Smooth muscle cell (in vitro differentiated cells): ENCODE measurements at regions not wholly inside any gene's neighbourhood (a gene's known extent, or its start where the extent isn't known, plus 50 kb on each side); places are given as distances from the start of the nearest gene placed in this dataset.

Experiments
- DNase-seq: peaks from one replicate; lab custom pipeline; 2025; ENCODE audit not compliant: unreplicated experiment; lab: John Stamatoyannopoulos, UW
- H2AFZ ChIP-seq: fragments of 200-600 bp; sonication (generic); 2 replicates; pipeline ENCODE4 v1.6.0; 2016; ENCODE audit warnings: antibody characterized with exemption, low read depth, mild to moderate bottlenecking
- H3F3A ChIP-seq: fragments of 200-600 bp; sonication (generic); 2 replicates; pipeline ENCODE4 v1.6.0; 2017; ENCODE audit warnings: antibody characterized with exemption, low read depth
- H3K27ac ChIP-seq: fragments of 200-600 bp; sonication (generic); 2 replicates; pipeline ENCODE4 v1.5.1; 2016; ENCODE audit warnings: low read depth, mild to moderate bottlenecking
- H3K27me3 ChIP-seq: fragments of 200-600 bp; sonication (generic); 2 replicates; pipeline ENCODE4 v1.6.1; 2016; ENCODE audit warnings: low read depth, mild to moderate bottlenecking
- H3K36me3 ChIP-seq: fragments of 200-600 bp; sonication (generic); 2 replicates; pipeline ENCODE4 v1.5.1; 2016; ENCODE audit warnings: low read depth
- H3K4me1 ChIP-seq: fragments of 200-600 bp; sonication (generic); 2 replicates; pipeline ENCODE4 v1.5.1; 2016; ENCODE audit warnings: low read depth
- H3K4me2 ChIP-seq: fragments of 200-600 bp; sonication (generic); 2 replicates; pipeline ENCODE4 v1.6.0; 2016; ENCODE audit warnings: mild to moderate bottlenecking
- H3K4me3 ChIP-seq: fragments of 200-600 bp; sonication (generic); 2 replicates; pipeline ENCODE4 v1.5.1; 2016; ENCODE audit warnings: mild to moderate bottlenecking
- H3K79me2 ChIP-seq: fragments of 200-600 bp; sonication (generic); 2 replicates; pipeline ENCODE4 v1.6.0; 2016; ENCODE audit warnings: low read depth, mild to moderate bottlenecking
- H3K9ac ChIP-seq: fragments of 200-600 bp; sonication (generic); 2 replicates; pipeline ENCODE4 v1.6.0; 2016; ENCODE audit warnings: low read depth
- H3K9me3 ChIP-seq: fragments of 200-600 bp; sonication (generic); replicated peaks from 2 replicates; pipeline ENCODE4 v1.5.1; 2016; ENCODE audit warnings: low read depth
- H4K20me1 ChIP-seq: fragments of 200-600 bp; sonication (generic); 2 replicates; pipeline ENCODE4 v1.6.0; 2016; ENCODE audit warnings: low read depth
- CTCF ChIP-seq: fragments of 200-600 bp; sonication (generic); IDR thresholded peaks from 2 replicates; pipeline ENCODE4 v1.5.1; 2017; ENCODE audit warnings: borderline replicate concordance, mild to moderate bottlenecking, antibody characterized with exemption; ENCODE audit not compliant: insufficient read depth, poor library complexity, severe bottlenecking
- WGBS: methylation state at CpG from one replicate; pipeline ENCODE4 v1.1.7; 2016; ENCODE audit warnings: low lambda C conversion rate; 5-methylcytosine and 5-hydroxymethylcytosine counted together

GRCh38 chr5:167892352-167893115, 398.9 kb upstream of the WWC1 start:
- H3F3A ChIP-seq: no peaks in the 10 kb centered on the region
- H3K27me3 ChIP-seq: no peaks in the 10 kb centered on the region
- H3K9ac ChIP-seq: no peak overlapping the region
- H3K27ac ChIP-seq: no peak overlapping the region
- no peak for TF ChIP-seq CTCF
- H2AFZ ChIP-seq: no peak overlapping the region
- H3K79me2 ChIP-seq: no peaks in the 10 kb centered on the region
- no peak overlapping the region for H3K4me3 ChIP-seq
- H3K4me2 ChIP-seq: no peak overlapping the region
- H4K20me1 ChIP-seq: no peaks in the 10 kb centered on the region
- 92% methylated on average over 3 of the region's 3 CpGs for WGBS
- no peak for DNase-seq
- no peaks in the 10 kb centered on the region for H3K9me3 ChIP-seq
- no peaks in the 10 kb centered on the region for H3K4me1 ChIP-seq
- H3K36me3 ChIP-seq: no peaks in the 10 kb centered on the region

DNA sequence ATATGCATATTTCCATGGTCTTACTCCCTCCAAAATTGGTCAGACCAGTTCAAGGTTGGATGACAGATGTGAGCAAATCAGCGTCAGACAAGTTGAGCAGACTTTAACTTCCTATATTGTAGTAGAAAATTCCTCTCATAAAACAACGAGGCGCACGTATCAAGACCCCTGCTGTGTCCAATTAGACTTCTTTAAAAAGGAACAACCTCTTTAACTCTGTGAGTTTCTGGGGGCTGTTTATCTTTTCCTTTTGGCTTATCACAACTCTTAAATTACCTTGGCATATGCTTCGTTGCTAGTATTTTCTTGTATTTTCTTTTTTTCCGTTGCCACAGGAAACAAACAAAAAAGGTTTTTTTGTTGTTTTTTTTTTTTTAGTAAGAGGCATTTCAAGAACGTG, 398.2 kb upstream of the WWC1 start:
- H3K27ac ChIP-seq: no peak overlapping the region
- no peaks in the 10 kb centered on the region for H3K9me3 ChIP-seq
- no peaks in the 10 kb centered on the region for H4K20me1 ChIP-seq
- no peaks in the 10 kb centered on the region for H3K4me1 ChIP-seq
- H3K4me3 ChIP-seq: no peak overlapping the region
- H3K4me2 ChIP-seq: no peak overlapping the region
- H3K27me3 ChIP-seq: no peaks in the 10 kb centered on the region
- no peak for DNase-seq
- H3K36me3 ChIP-seq: no peaks in the 10 kb centered on the region
- H2AFZ ChIP-seq: no peak overlapping the region
- TF ChIP-seq CTCF: no peak
- H3K9ac ChIP-seq: no peak overlapping the region
- H3F3A ChIP-seq: no peaks in the 10 kb centered on the region
- no peaks in the 10 kb centered on the region for H3K79me2 ChIP-seq
- WGBS: 81% methylated on average over 7 of the region's 7 CpGs

DNA sequence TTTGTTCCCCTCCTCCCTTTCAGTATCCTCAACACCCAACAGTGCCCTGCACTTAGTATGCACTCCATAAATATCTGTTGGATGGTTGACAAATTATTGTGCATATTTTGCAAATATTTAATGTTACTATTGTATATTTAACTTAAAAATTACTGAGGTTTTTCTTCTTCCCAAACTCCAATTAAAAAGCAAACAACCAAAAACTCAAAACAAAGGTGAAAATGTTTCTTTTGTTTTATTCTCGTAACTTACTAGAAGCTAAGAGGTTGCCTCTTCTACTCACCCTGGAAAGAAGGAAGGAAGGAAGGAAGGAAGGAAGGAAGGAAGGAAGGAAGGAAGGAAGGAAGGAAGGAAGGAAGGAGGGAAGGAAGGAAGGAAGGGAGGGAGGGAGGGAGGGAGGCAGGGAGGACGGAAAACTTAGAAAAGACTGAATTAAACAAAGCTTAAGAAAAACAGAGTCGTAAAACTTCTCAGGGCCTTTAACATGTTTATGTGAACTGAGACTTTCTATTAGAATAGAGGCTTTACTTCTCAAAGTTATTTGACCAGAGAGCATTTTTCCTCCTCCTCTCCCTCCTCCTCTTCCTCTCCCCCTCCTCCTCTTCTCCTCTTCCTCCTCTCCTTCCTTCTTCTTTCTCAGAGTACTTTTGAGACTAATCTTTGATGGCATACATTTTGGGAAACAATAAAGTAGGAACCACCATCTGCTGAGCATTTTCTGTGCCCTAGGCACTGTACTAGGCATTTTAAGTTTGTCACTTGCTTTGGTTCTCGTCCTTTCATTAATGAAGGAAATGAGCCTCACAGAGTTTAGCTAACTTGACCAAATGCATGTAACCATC, 396.6 kb upstream of the WWC1 start:
- WGBS: 80% methylated on average over 4 of the region's 4 CpGs
- no peaks in the 10 kb centered on the region for H3K9me3 ChIP-seq
- no peak overlapping the region for H3K4me2 ChIP-seq
- no peaks in the 10 kb centered on the region for H4K20me1 ChIP-seq
- no peak overlapping the region for H3K27ac ChIP-seq
- H3K36me3 ChIP-seq: no peaks in the 10 kb centered on the region
- H3K9ac ChIP-seq: no peak overlapping the region
- H3F3A ChIP-seq: no peaks in the 10 kb centered on the region
- H2AFZ ChIP-seq: no peak overlapping the region
- H3K79me2 ChIP-seq: no peaks in the 10 kb centered on the region
- no peak for DNase-seq
- no peaks in the 10 kb centered on the region for H3K4me1 ChIP-seq
- no peak for TF ChIP-seq CTCF
- H3K27me3 ChIP-seq: no peaks in the 10 kb centered on the region
- no peak overlapping the region for H3K4me3 ChIP-seq
